H7 (cell line): ENCODE measurements at regions not wholly inside any gene's neighbourhood (a gene's known extent, or its start where the extent isn't known, plus 50 kb on each side); places are given as distances from the start of the nearest gene placed in this dataset.
A peak's percentile ranks its signal among the peaks of the same experiment; 100 is the strongest.

Experiments
- DNase-seq: peaks from one replicate; pipeline ENCODE4 v3.0.0; 2012
- H3K27me3 ChIP-seq: 2 replicates; pipeline ENCODE4 v1.6.0; 2011; ENCODE audit warnings: mild to moderate bottlenecking, low read length; ENCODE audit not compliant: control insufficient read depth, insufficient read depth
- H3K36me3 ChIP-seq: replicated peaks from 2 replicates; pipeline ENCODE4 v1.5.1; 2011; ENCODE audit warnings: low read length; ENCODE audit not compliant: control insufficient read depth, insufficient read depth
- H3K4me3 ChIP-seq: 2 replicates; pipeline ENCODE4 v1.5.1; 2011; ENCODE audit warnings: low read depth, mild to moderate bottlenecking, control low read depth, low read length, moderate library complexity; ENCODE audit not compliant: insufficient read depth

- Histone ChIP-seq H3K27me3 (0 out of 2 replicates have a peak, but pooled peaks cover 4% of the 10 kb centered on the region), H3K36me3 (no peaks in the 10 kb centered on the region), H3K4me3 (no peak overlapping the region)
- DNase-seq = no peak
Measured at GRCh38 chr5:73286896-73287295, 113.9 kb downstream of the TMEM174 start.

GRCh38 chr5:73284985-73285384, 112.0 kb downstream of the TMEM174 start:
- H3K36me3 ChIP-seq = no peaks in the 10 kb centered on the region
- no peaks in the 10 kb centered on the region; the same call in 1 of the 2 replicates for H3K27me3 ChIP-seq
- DNase-seq = no peak
- no peak overlapping the region for H3K4me3 ChIP-seq

GRCh38 chr5:73284220-73284795, 111.3 kb downstream of the TMEM174 start:
- Histone ChIP-seq H3K36me3 (no peaks in the 10 kb centered on the region), H3K4me3 (no peak overlapping the region), H3K27me3 (no peaks in the 10 kb centered on the region; the same call in 1 of the 2 replicates)
- DNase-seq = no peak

- Histone ChIP-seq H3K36me3 (no peaks in the 10 kb centered on the region), H3K27me3 (no peaks in the 10 kb centered on the region; the same call in 1 of the 2 replicates)
Measured at GRCh38 chr5:73282923-73283322, 109.9 kb downstream of the TMEM174 start.

GRCh38 chr5:73282383-73282782, 109.4 kb downstream of the TMEM174 start:
- H3K4me3 ChIP-seq = no peak overlapping the region
- H3K27me3 ChIP-seq = no peaks in the 10 kb centered on the region; the same call in 1 of the 2 replicates
- H3K36me3 ChIP-seq = no peaks in the 10 kb centered on the region
- DNase-seq = no peak

More at GRCh38 chr5:73282923-73283322, 109.9 kb downstream of the TMEM174 start:
- DNase-seq = no peak
- no peak overlapping the region for H3K4me3 ChIP-seq

- Histone ChIP-seq H3K36me3 (no peaks in the 10 kb centered on the region), H3K27me3 (no peaks in the 10 kb centered on the region; the same call in 1 of the 2 replicates), H3K4me3 (no peak overlapping the region)
- peak; percentile 41 for DNase-seq
Measured at GRCh38 chr5:73280821-73281746, 108.1 kb downstream of the TMEM174 start.

GRCh38 chr5:73280386-73280785, 107.4 kb downstream of the TMEM174 start:
- no peaks in the 10 kb centered on the region for H3K36me3 ChIP-seq
- H3K27me3 ChIP-seq = no peaks in the 10 kb centered on the region; the same call in 1 of the 2 replicates
- no peak overlapping the region for H3K4me3 ChIP-seq
- no peak for DNase-seq

GRCh38 chr5:73279805-73280204, 106.8 kb downstream of the TMEM174 start:
- no peak overlapping the region for H3K4me3 ChIP-seq
- DNase-seq = no peak
- no peaks in the 10 kb centered on the region for H3K36me3 ChIP-seq
- H3K27me3 ChIP-seq = no peaks in the 10 kb centered on the region; the same call in 1 of the 2 replicates

- DNase-seq = no peak
- H3K27me3 ChIP-seq = no peaks in the 10 kb centered on the region; the same call in 1 of the 2 replicates
Measured at GRCh38 chr5:73278693-73279092, 105.7 kb downstream of the TMEM174 start.

GRCh38 chr5:73274881-73275663, 102.1 kb downstream of the TMEM174 start:
- DNase-seq = no peak
- no peak overlapping the region for H3K4me3 ChIP-seq
- 0 out of 2 replicates have a peak, but pooled peaks cover 1% of the 10 kb centered on the region for H3K27me3 ChIP-seq
- no peaks in the 10 kb centered on the region for H3K36me3 ChIP-seq

More at GRCh38 chr5:73278693-73279092, 105.7 kb downstream of the TMEM174 start:
- H3K4me3 ChIP-seq = no peak overlapping the region
- no peaks in the 10 kb centered on the region for H3K36me3 ChIP-seq

GRCh38 chr5:73274121-73274520, 101.1 kb downstream of the TMEM174 start:
- Histone ChIP-seq H3K36me3 (no peaks in the 10 kb centered on the region), H3K4me3 (no peak overlapping the region), H3K27me3 (0 out of 2 replicates have a peak, but pooled peaks cover 1% of the 10 kb centered on the region)
- DNase-seq = no peak

- no peak for DNase-seq
- H3K4me3 ChIP-seq = no peak overlapping the region
- no peaks in the 10 kb centered on the region for H3K36me3 ChIP-seq
Measured at GRCh38 chr5:73273379-73274050, 100.5 kb downstream of the TMEM174 start.

GRCh38 chr5:73272351-73272750, 99.4 kb downstream of the TMEM174 start:
- Histone ChIP-seq H3K36me3 (no peaks in the 10 kb centered on the region), H3K4me3 (no peak overlapping the region), H3K27me3 (peaks cover 5% of the 10 kb centered on the region; the same call in 1 of the 2 replicates)
- no peak for DNase-seq

More at GRCh38 chr5:73273379-73274050, 100.5 kb downstream of the TMEM174 start:
- H3K27me3 ChIP-seq = 0 out of 2 replicates have a peak, but pooled peaks cover 1% of the 10 kb centered on the region

- H3K36me3 ChIP-seq = no peaks in the 10 kb centered on the region
- H3K4me3 ChIP-seq = no peak overlapping the region
- H3K27me3 ChIP-seq = peaks cover 7% of the 10 kb centered on the region; the same call in 1 of the 2 replicates
- DNase-seq = no peak
Measured at GRCh38 chr5:73268826-73269225, 95.8 kb downstream of the TMEM174 start.
